ENCODE measurements at regions not wholly inside any gene's neighbourhood (a gene's known extent, or its start where the extent isn't known, plus 50 kb on each side); places are given as distances from the start of the nearest gene placed in this dataset.

- TF ChIP-seq CTCF (conservative IDR thresholded peaks at IDR 0.05; ENCODE audit: low read depth, low read length), result no peak
- no peak for TF ChIP-seq EZH2 (IDR thresholded peaks at IDR 0.05; ENCODE audit: borderline replicate concordance, low read depth, low read length, poor library complexity, severe bottlenecking)
Observed at GRCh38 chr12:45494279-45494678, 235.2 kb upstream of the ARID2 start.

All from A673 (cell line).